ENCODE measurements at regions not wholly inside any gene's neighbourhood (a gene's known extent, or its start where the extent isn't known, plus 50 kb on each side); places are given as distances from the start of the nearest gene placed in this dataset.

GRCh38 chr4:162347156-162347841 is 183.5 kb upstream of the FSTL5 start:
- no peak for TF ChIP-seq CTCF (IDR thresholded peaks at IDR 0.05)
- TF ChIP-seq REST (IDR thresholded peaks at IDR 0.05; ENCODE audit: insufficient read depth in 1 of 2, low read depth in 2 of 2, low read length in 1 of 2): no peak

Data from Panc1 (cell line).